ENCODE measurements at regions not wholly inside any gene's neighbourhood (a gene's known extent, or its start where the extent isn't known, plus 50 kb on each side); places are given as distances from the start of the nearest gene placed in this dataset.
"Not testable (repeated sequence)": the region's sequence is repeated elsewhere in the genome, so short reads cannot be mapped to it uniquely, and the experiment has no call there.

GRCh38 chr16:16972831-16973230 lies 497.9 kb downstream of the XYLT1 start:
- peaks cover 4% of the 10 kb centered on the region for H3K9me3 Mint-ChIP-seq
- peaks cover 1% of the 10 kb centered on the region for H3K27me3 Mint-ChIP-seq (ENCODE audit: insufficient read depth)
- intact Hi-C loops (cut with micrococcal nuclease): no loop called here
- no peak overlapping the region for H3K27ac Mint-ChIP-seq
- no peaks in the 10 kb centered on the region for H3K4me1 Mint-ChIP-seq (ENCODE audit: low read depth)
- no peaks in the 10 kb centered on the region for H3K36me3 Mint-ChIP-seq (ENCODE audit: low read depth)
- no peak overlapping the region for H3K4me3 Mint-ChIP-seq
- no peak for DNase-seq (ENCODE audit: low spot score)

- H3K27me3 Mint-ChIP-seq (ENCODE audit: insufficient read depth): peaks cover 1% of the 10 kb centered on the region
- no peak for DNase-seq (ENCODE audit: low spot score)
- no peaks in the 10 kb centered on the region for H3K36me3 Mint-ChIP-seq (ENCODE audit: low read depth)
- H3K4me1 Mint-ChIP-seq (ENCODE audit: low read depth): no peaks in the 10 kb centered on the region
- intact Hi-C loops (cut with micrococcal nuclease): no loop called here
- H3K27ac Mint-ChIP-seq: no peak overlapping the region
- peaks cover 4% of the 10 kb centered on the region for H3K9me3 Mint-ChIP-seq
- no peak overlapping the region for H3K4me3 Mint-ChIP-seq
Measured at GRCh38 chr16:16973707-16974591, 496.8 kb downstream of the XYLT1 start.

GRCh38 chr16:16982614-16983013 lies 488.1 kb downstream of the XYLT1 start:
- Mint-ChIP-seq H3K27me3 (ENCODE audit: insufficient read depth) (no peaks in the 10 kb centered on the region), H3K9me3 (peaks cover 4% of the 10 kb centered on the region), H3K36me3 (ENCODE audit: low read depth) (no peaks in the 10 kb centered on the region), H3K4me3 (no peak overlapping the region), H3K4me1 (ENCODE audit: low read depth) (no peaks in the 10 kb centered on the region), H3K27ac (no peak overlapping the region)
- DNase-seq (ENCODE audit: low spot score): no peak
- intact Hi-C loops (cut with micrococcal nuclease): no loop called here

- H3K27me3 Mint-ChIP-seq (ENCODE audit: insufficient read depth): no peaks in the 10 kb centered on the region
- intact Hi-C loops (cut with micrococcal nuclease): no loop called here
- no peaks in the 10 kb centered on the region for H3K36me3 Mint-ChIP-seq (ENCODE audit: low read depth)
- no peak overlapping the region for H3K27ac Mint-ChIP-seq
- no peaks in the 10 kb centered on the region for H3K4me1 Mint-ChIP-seq (ENCODE audit: low read depth)
- DNase-seq (ENCODE audit: low spot score): no peak
- peaks cover 4% of the 10 kb centered on the region for H3K9me3 Mint-ChIP-seq
- no peak overlapping the region for H3K4me3 Mint-ChIP-seq
Measured at GRCh38 chr16:16983582-16983981, 487.2 kb downstream of the XYLT1 start.

GRCh38 chr16:16984091-16984490 lies 486.7 kb downstream of the XYLT1 start:
- H3K4me3 Mint-ChIP-seq; H3K4me1 Mint-ChIP-seq (ENCODE audit: low read depth); H3K27me3 Mint-ChIP-seq (ENCODE audit: insufficient read depth); H3K9me3 Mint-ChIP-seq; H3K27ac Mint-ChIP-seq; intact Hi-C loops (cut with micrococcal nuclease); H3K36me3 Mint-ChIP-seq (ENCODE audit: low read depth); DNase-seq (ENCODE audit: low spot score): not testable (repeated sequence)

- intact Hi-C loops (cut with micrococcal nuclease): no loop called here
- Mint-ChIP-seq H3K9me3 (peaks cover 4% of the 10 kb centered on the region), H3K4me3 (no peak overlapping the region)
Measured at GRCh38 chr16:16985707-16986106, 485.1 kb downstream of the XYLT1 start.

GRCh38 chr16:16988963-16989362 lies 481.8 kb downstream of the XYLT1 start:
- intact Hi-C loops (cut with micrococcal nuclease): no loop called here

More at GRCh38 chr16:16985707-16986106, 485.1 kb downstream of the XYLT1 start:
- DNase-seq (ENCODE audit: low spot score): no peak
- Mint-ChIP-seq H3K27me3 (ENCODE audit: insufficient read depth) (peaks cover 7% of the 10 kb centered on the region), H3K36me3 (ENCODE audit: low read depth) (no peaks in the 10 kb centered on the region), H3K27ac (no peak overlapping the region), H3K4me1 (ENCODE audit: low read depth) (no peaks in the 10 kb centered on the region)

GRCh38 chr16:16989368-16989767 lies 481.4 kb downstream of the XYLT1 start:
- intact Hi-C loops (cut with micrococcal nuclease): no loop called here
- Mint-ChIP-seq H3K36me3 (ENCODE audit: low read depth) (no peaks in the 10 kb centered on the region), H3K4me3 (no peak overlapping the region), H3K9me3 (peaks cover 4% of the 10 kb centered on the region), H3K27me3 (ENCODE audit: insufficient read depth) (peaks cover 7% of the 10 kb centered on the region), H3K27ac (no peak overlapping the region), H3K4me1 (ENCODE audit: low read depth) (peaks cover 16% of the 10 kb centered on the region)
- no peak for DNase-seq (ENCODE audit: low spot score)

More at GRCh38 chr16:16988963-16989362, 481.8 kb downstream of the XYLT1 start:
- Mint-ChIP-seq H3K36me3 (ENCODE audit: low read depth) (no peaks in the 10 kb centered on the region), H3K4me1 (ENCODE audit: low read depth) (peaks cover 13% of the 10 kb centered on the region), H3K27ac (no peak overlapping the region), H3K9me3 (peaks cover 4% of the 10 kb centered on the region), H3K27me3 (ENCODE audit: insufficient read depth) (peaks cover 7% of the 10 kb centered on the region), H3K4me3 (no peak overlapping the region)
- DNase-seq (ENCODE audit: low spot score): no peak

- Mint-ChIP-seq H3K4me3 (no peak overlapping the region), H3K27ac (no peak overlapping the region), H3K27me3 (ENCODE audit: insufficient read depth) (peaks cover 9% of the 10 kb centered on the region), H3K4me1 (ENCODE audit: low read depth) (peaks cover 16% of the 10 kb centered on the region), H3K9me3 (no peaks in the 10 kb centered on the region), H3K36me3 (ENCODE audit: low read depth) (no peaks in the 10 kb centered on the region)
- no peak for DNase-seq (ENCODE audit: low spot score)
- intact Hi-C loops (cut with micrococcal nuclease): no loop called here
Measured at GRCh38 chr16:16991711-16992110, 479.0 kb downstream of the XYLT1 start.

- H3K4me1 Mint-ChIP-seq (ENCODE audit: low read depth): peaks cover 16% of the 10 kb centered on the region
- H3K9me3 Mint-ChIP-seq: no peaks in the 10 kb centered on the region
- no peaks in the 10 kb centered on the region for H3K36me3 Mint-ChIP-seq (ENCODE audit: low read depth)
- intact Hi-C loops (cut with micrococcal nuclease): no loop called here
- H3K27me3 Mint-ChIP-seq (ENCODE audit: insufficient read depth): peaks cover 9% of the 10 kb centered on the region
- peak overlapping the region; percentile 37 for H3K4me3 Mint-ChIP-seq
- no peak for DNase-seq (ENCODE audit: low spot score)
- H3K27ac Mint-ChIP-seq: no peak overlapping the region
Measured at GRCh38 chr16:16992975-16993765, 477.6 kb downstream of the XYLT1 start.

GRCh38 chr16:16994831-16995230 lies 475.9 kb downstream of the XYLT1 start:
- H3K9me3 Mint-ChIP-seq: no peaks in the 10 kb centered on the region
- no peaks in the 10 kb centered on the region for H3K36me3 Mint-ChIP-seq (ENCODE audit: low read depth)
- no peak overlapping the region for H3K4me3 Mint-ChIP-seq
- H3K27me3 Mint-ChIP-seq (ENCODE audit: insufficient read depth): peaks cover 6% of the 10 kb centered on the region
- intact Hi-C loops (cut with micrococcal nuclease): no loop called here
- DNase-seq (ENCODE audit: low spot score): no peak
- no peak overlapping the region for H3K27ac Mint-ChIP-seq
- H3K4me1 Mint-ChIP-seq (ENCODE audit: low read depth): peaks cover 16% of the 10 kb centered on the region

GRCh38 chr16:16996827-16997226 lies 473.9 kb downstream of the XYLT1 start:
- no peak overlapping the region for H3K4me3 Mint-ChIP-seq
- H3K9me3 Mint-ChIP-seq: no peaks in the 10 kb centered on the region
- H3K27me3 Mint-ChIP-seq (ENCODE audit: insufficient read depth): peaks cover 2% of the 10 kb centered on the region
- no peaks in the 10 kb centered on the region for H3K36me3 Mint-ChIP-seq (ENCODE audit: low read depth)
- H3K27ac Mint-ChIP-seq: no peak overlapping the region
- H3K4me1 Mint-ChIP-seq (ENCODE audit: low read depth): peaks cover 16% of the 10 kb centered on the region
- DNase-seq (ENCODE audit: low spot score): no peak
- intact Hi-C loops (cut with micrococcal nuclease): no loop called here

GRCh38 chr16:16997349-16997748 lies 473.4 kb downstream of the XYLT1 start:
- Mint-ChIP-seq H3K4me3 (no peak overlapping the region), H3K9me3 (no peaks in the 10 kb centered on the region), H3K27me3 (ENCODE audit: insufficient read depth) (peaks cover 2% of the 10 kb centered on the region), H3K36me3 (ENCODE audit: low read depth) (no peaks in the 10 kb centered on the region), H3K27ac (no peak overlapping the region), H3K4me1 (ENCODE audit: low read depth) (peaks cover 16% of the 10 kb centered on the region)
- intact Hi-C loops (cut with micrococcal nuclease): no loop called here
- DNase-seq (ENCODE audit: low spot score): no peak

Measured in activated T-helper 1 cell treated with anti-CD3 and anti-CD28 coated beads, Interleukin-12 subunit alpha, Interleukin-12 subunit beta, Interleukin-2, Interleukin-4 antibody, amounts not matched to agents 30 ng/mL and 10 ng/mL and 1 ng/mL, durations not matched to agents 14 hours and 24 hours and 36 hours (primary cell).